H1 (cell line): ENCODE measurements at regions not wholly inside any gene's neighbourhood (a gene's known extent, or its start where the extent isn't known, plus 50 kb on each side); places are given as distances from the start of the nearest gene placed in this dataset.

Source experiments
- CTCF ChIA-PET: fragments of 300-600 bp; sonication (Branson Sonifier 250); formaldehyde crosslinking; loops from one replicate; lab custom pipeline; 2021; ENCODE audit not compliant: partially characterized antibody; lab: Charles Lee
- POLR2A ChIA-PET: fragments of 300-600 bp; sonication (Branson Sonifier 250); formaldehyde crosslinking; loops from one replicate; lab custom pipeline; 2021; ENCODE audit warnings: inconsistent platforms; ENCODE audit not compliant: partially characterized antibody; lab: Charles Lee
- DNase-seq, 2 experiments: peaks; one replicate each; pipeline versions ENCODE4 v3.0.0 to v3.0.0-alpha.2; 2010 to 2022; ENCODE audit warnings: low spot score in 2 of 2, low read depth in 1 of 2, mixed read lengths in 1 of 2
- FAIRE-seq: peaks from 2 replicates; lab custom pipeline; 2011; peaks lifted over from hg19 to GRCh38; lab: Jason Lieb, UNC
- H2AFZ ChIP-seq: 2 replicates; pipeline ENCODE4 v1.8.1; 2012; ENCODE audit warnings: low read length, inconsistent platforms
- H2AK5ac ChIP-seq: 2 replicates; pipeline ENCODE4 v1.6.1; 2013; ENCODE audit warnings: low read depth, low read length
- H2BK120ac ChIP-seq: replicated peaks from 2 replicates; pipeline ENCODE3; 2013; ENCODE audit warnings: low read depth, low read length, inconsistent platforms
- H2BK12ac ChIP-seq: 2 replicates; pipeline ENCODE4 v1.6.1; 2013; ENCODE audit warnings: low read depth, low read length
- H2BK15ac ChIP-seq: 2 replicates; pipeline ENCODE4 v1.6.1; 2013; ENCODE audit warnings: low read length
- H2BK20ac ChIP-seq: 2 replicates; pipeline ENCODE4 v1.6.1; 2013; ENCODE audit warnings: low read length
- H2BK5ac ChIP-seq: 2 replicates; pipeline ENCODE4 v1.6.1; 2013; ENCODE audit warnings: low read depth, low read length
- H3K14ac ChIP-seq: 2 replicates; pipeline ENCODE4 v1.6.1; 2013; ENCODE audit warnings: inconsistent platforms; ENCODE audit not compliant: insufficient read length
- H3K18ac ChIP-seq: 2 replicates; pipeline ENCODE4 v1.6.1; 2013; ENCODE audit warnings: low read length; ENCODE audit errors: extremely low read depth
- H3K23ac ChIP-seq: 2 replicates; pipeline ENCODE4 v1.6.1; 2013; ENCODE audit warnings: inconsistent platforms; ENCODE audit not compliant: insufficient read length
- H3K23me2 ChIP-seq: 2 replicates; pipeline ENCODE4 v1.6.1; 2013; ENCODE audit warnings: low read depth, low read length
- H3K27ac ChIP-seq: 2 replicates; pipeline ENCODE4 v1.6.1; 2011; ENCODE audit warnings: low read depth, low read length, inconsistent platforms
- H3K27me3 ChIP-seq, 4 experiments: replicated peaks in 1 of 4; 1 replicate in 1 of 4; 2 replicates in 3 of 4; pipeline versions ENCODE4 v1.6.1 to v1.8.1; 2011 to 2013; ENCODE audit warnings: low read length in 3 of 4, mild to moderate bottlenecking in 3 of 4, inconsistent platforms in 2 of 4, mixed read lengths in 2 of 4, moderate library complexity in 1 of 4; ENCODE audit not compliant: control insufficient read depth in 3 of 4, insufficient read depth in 3 of 4; ENCODE audit errors: extremely low read depth in 1 of 4
- H3K36me3 ChIP-seq, 4 experiments: 2 replicates each; pipeline versions ENCODE4 v1.6.1 to v1.8.1; 2011 to 2013; ENCODE audit warnings: mild to moderate bottlenecking in 4 of 4, low read length in 3 of 4, moderate library complexity in 2 of 4, control low read depth in 1 of 4, inconsistent platforms in 1 of 4; ENCODE audit not compliant: insufficient read depth in 4 of 4, control insufficient read depth in 2 of 4
- H3K4ac ChIP-seq: replicated peaks from 2 replicates; pipeline ENCODE3; 2013; ENCODE audit warnings: low read length, low read depth, mixed read lengths, inconsistent platforms; ENCODE audit not compliant: insufficient read length
- H3K4me1 ChIP-seq, 4 experiments: replicated peaks in 1 of 4; 1 replicate in 1 of 4; 2 replicates in 3 of 4; pipeline versions ENCODE4 v1.6.1 to v1.8.1; 2011 to 2013; ENCODE audit warnings: low read length in 3 of 4, inconsistent platforms in 2 of 4, mixed read lengths in 1 of 4; ENCODE audit not compliant: insufficient read depth in 4 of 4, control insufficient read depth in 3 of 4
- H3K4me2 ChIP-seq, 2 experiments: 2 replicates each; pipeline versions ENCODE4 v1.6.1 to v1.8.1; 2011 to 2013; ENCODE audit warnings: low read depth in 2 of 2, low read length in 2 of 2, control low read depth in 1 of 2, inconsistent platforms in 1 of 2, mild to moderate bottlenecking in 1 of 2; ENCODE audit not compliant: insufficient read depth in 1 of 2
- H3K4me3 ChIP-seq, 4 experiments: fragments of 200-600, 300-600 bp in 1 of 4; sonication (generic), shearing (Covaris generic), sonication (Bioruptor Twin) in 1 of 4; 2 replicates each; pipeline versions ENCODE4 v1.5.1 to v1.8.1; 2011 to 2016; ENCODE audit warnings: low read length in 4 of 4, low read depth in 3 of 4, control low read depth in 2 of 4, inconsistent platforms in 2 of 4, mild to moderate bottlenecking in 2 of 4, mixed read lengths in 1 of 4, moderate library complexity in 1 of 4; ENCODE audit not compliant: insufficient read depth in 2 of 4; ENCODE audit errors: extremely low read depth in 1 of 4
- H3K56ac ChIP-seq: replicated peaks from 2 replicates; pipeline ENCODE3; 2013; ENCODE audit warnings: low read depth, mild to moderate bottlenecking, mixed read lengths, low read length, inconsistent platforms; ENCODE audit not compliant: insufficient read length
- H3K79me1 ChIP-seq: 2 replicates; pipeline ENCODE4 v1.6.1; 2013; ENCODE audit warnings: low read depth, low read length, control low read depth
- H3K79me2 ChIP-seq, 2 experiments: 2 replicates each; pipeline versions ENCODE4 v1.6.1 to v1.8.1; 2012 to 2013; ENCODE audit warnings: low read length in 2 of 2, mild to moderate bottlenecking in 2 of 2, inconsistent platforms in 1 of 2; ENCODE audit not compliant: insufficient read depth in 2 of 2, control insufficient read depth in 1 of 2
- H3K9ac ChIP-seq, 4 experiments: replicated peaks in 1 of 4; 1 replicate in 1 of 4; 2 replicates in 3 of 4; pipeline versions ENCODE4 v1.6.1 to v1.8.1; 2011 to 2013; ENCODE audit warnings: low read depth in 3 of 4, low read length in 3 of 4, control low read depth in 2 of 4, mild to moderate bottlenecking in 2 of 4, moderate library complexity in 2 of 4, inconsistent platforms in 1 of 4; ENCODE audit errors: extremely low read depth in 1 of 4
- H3K9me3 ChIP-seq, 2 experiments: 2 replicates each; pipeline versions ENCODE4 v1.6.1 to v1.8.1; 2012 to 2013; ENCODE audit warnings: mild to moderate bottlenecking in 2 of 2, moderate library complexity in 2 of 2, control low read depth in 1 of 2, inconsistent platforms in 1 of 2, low read depth in 1 of 2, low read length in 1 of 2, mixed read lengths in 1 of 2; ENCODE audit not compliant: insufficient read depth in 2 of 2
- H4K20me1 ChIP-seq, 2 experiments: replicated peaks in 1 of 2; 2 replicates each; pipeline versions ENCODE3 to v1.8.1; 2011 to 2013; ENCODE audit warnings: inconsistent platforms in 2 of 2, low read length in 2 of 2, mild to moderate bottlenecking in 1 of 2; ENCODE audit not compliant: insufficient read depth in 2 of 2, control insufficient read depth in 1 of 2
- H4K5ac ChIP-seq: 2 replicates; pipeline ENCODE4 v1.6.1; 2013; ENCODE audit warnings: low read length, low read depth, mixed read lengths, inconsistent platforms; ENCODE audit not compliant: insufficient read length
- H4K8ac ChIP-seq: 2 replicates; pipeline ENCODE4 v1.8.0; 2013; ENCODE audit warnings: mild to moderate bottlenecking, moderate library complexity, low read length, inconsistent platforms; ENCODE audit not compliant: insufficient read depth; ENCODE audit errors: extremely low read depth
- H4K91ac ChIP-seq: replicated peaks from 2 replicates; pipeline ENCODE3; 2013; ENCODE audit warnings: low read length, mixed read lengths, inconsistent platforms; ENCODE audit not compliant: insufficient read length
- CBX8 ChIP-seq: fragments of 300-800, 300-1000 bp; sonication (generic); IDR thresholded peaks from 2 replicates; pipeline ENCODE4 v1.7.1; 2016; ENCODE audit warnings: low read depth, low read length, borderline replicate concordance
- CHD1 ChIP-seq: IDR thresholded peaks from 2 replicates; pipeline ENCODE4 v1.6.1; 2012; ENCODE audit warnings: low read depth, low read length, improper control_type of control experiment
- GABPA ChIP-seq: IDR thresholded peaks from 2 replicates; pipeline ENCODE4 v1.6.1; 2011; ENCODE audit warnings: mild to moderate bottlenecking, low read length, moderate library complexity, borderline replicate concordance; ENCODE audit not compliant: insufficient read depth
- HDAC2 ChIP-seq, 2 experiments: fragments of 300-600 bp in 1 of 2; sonication (generic) in 1 of 2; IDR thresholded peaks; 2 replicates each; pipeline ENCODE4 v1.6.1; 2011 to 2012; ENCODE audit warnings: low read depth in 2 of 2, low read length in 2 of 2, mild to moderate bottlenecking in 2 of 2, moderate library complexity in 2 of 2, borderline replicate concordance in 1 of 2, inconsistent platforms in 1 of 2
- JUN ChIP-seq: IDR thresholded peaks from 2 replicates; pipeline ENCODE4 v1.6.1; 2011; ENCODE audit warnings: low read depth, mild to moderate bottlenecking, improper control_type of control experiment, low read length
- KDM1A ChIP-seq: fragments of 200-600, 300-600 bp; sonication (generic); IDR thresholded peaks from 2 replicates; pipeline ENCODE4 v1.7.1; 2016; ENCODE audit warnings: mild to moderate bottlenecking, low read length, borderline replicate concordance
- KDM4A ChIP-seq: IDR thresholded peaks from one replicate; pipeline ENCODE4 v1.7.1; 2012; ENCODE audit warnings: low read depth, mild to moderate bottlenecking, moderate library complexity, low read length, inconsistent platforms; ENCODE audit not compliant: severe bottlenecking
- RXRA ChIP-seq: IDR thresholded peaks from 2 replicates; pipeline ENCODE4 v1.6.1; 2011; ENCODE audit warnings: low read depth, mild to moderate bottlenecking, low read length, moderate library complexity; ENCODE audit not compliant: insufficient read depth
- SIN3A ChIP-seq, 2 experiments: IDR thresholded peaks in 1 of 2; conservative IDR thresholded peaks in 1 of 2; 2 replicates each; pipeline ENCODE4 v1.6.1; 2011 to 2012; ENCODE audit warnings: low read length in 2 of 2, improper control_type of control experiment in 1 of 2, low read depth in 1 of 2, mild to moderate bottlenecking in 1 of 2
- SUZ12 ChIP-seq: fragments of 200-600 bp; sonication (generic); IDR thresholded peaks from 2 replicates; pipeline ENCODE4 v1.6.1; 2012; ENCODE audit warnings: mild to moderate bottlenecking, inconsistent platforms, low read length, moderate library complexity, mixed read lengths
- USF2 ChIP-seq: IDR thresholded peaks from 2 replicates; pipeline ENCODE4 v1.6.1; 2011; ENCODE audit warnings: low read length, improper control_type of control experiment
- WGBS, 2 experiments: shearing (Covaris generic) in 1 of 2; methylation state at CpG; one replicate each; pipeline versions ENCODE4 v1.1.6 to v1.1.7; 2013 to 2015; ENCODE audit warnings: low lambda C conversion rate in 2 of 2, mixed read lengths in 2 of 2, inconsistent platforms in 1 of 2, low coverage in 1 of 2, missing lambda C conversion rate in 1 of 2; ENCODE audit not compliant: insufficient replicate concordance in 2 of 2, insufficient coverage in 1 of 2, insufficient read length in 1 of 2; ENCODE audit errors: extremely low coverage in 1 of 2, missing lambda C conversion rate in 1 of 2; 5-methylcytosine and 5-hydroxymethylcytosine counted together
- TF ChIP-seq, protein P1 (sequence below): IDR thresholded peaks from 2 replicates; pipeline ENCODE4 v1.6.1; 2012; ENCODE audit warnings: inconsistent platforms

DNA sequence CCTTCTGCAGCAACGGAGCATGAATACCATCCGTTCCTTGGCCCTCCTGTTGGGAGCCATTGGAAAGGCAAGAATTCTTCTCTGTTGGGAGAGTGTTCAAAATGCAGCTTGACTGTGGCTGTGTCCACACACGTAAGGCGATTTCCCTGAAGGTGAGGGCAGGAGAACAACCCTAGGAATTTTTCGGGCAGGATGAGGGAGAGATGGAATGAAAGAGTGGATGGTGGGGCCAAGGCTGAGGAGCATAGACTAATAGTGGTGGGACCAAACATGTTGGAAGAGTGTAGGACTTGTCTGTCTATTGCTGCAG, 924.9 kb downstream of the TBC1D22A start:
- no peak overlapping the region for H3K9ac ChIP-seq
- no peaks in the 10 kb centered on the region for H3K23me2 ChIP-seq
- no peaks in the 10 kb centered on the region for H3K79me2 ChIP-seq
- H2BK5ac ChIP-seq: no peak overlapping the region
- no peak for DNase-seq
- H3K27ac ChIP-seq: no peak overlapping the region
- H3K14ac ChIP-seq: no peak overlapping the region
- no peaks in the 10 kb centered on the region for H3K79me1 ChIP-seq
- no peaks in the 10 kb centered on the region for H3K4me1 ChIP-seq
- no peak overlapping the region for H3K56ac ChIP-seq
- 84% methylated on average over 5 of the region's 5 CpGs; no CpG with 5 or more reads in 1 of the 2 experiments for WGBS, 2 experiments
- H2AFZ ChIP-seq: no peak overlapping the region
- ChIA-PET POLR2A (no interaction called here), CTCF (interaction anchor here (1.3 kb wide), 1 partner anchor 9 kb away, joined by 4 read pairs; no protein-coding TSS in a partner anchor)
- no peak overlapping the region for H3K4ac ChIP-seq
- no peak overlapping the region for H2BK12ac ChIP-seq
- no peak overlapping the region for H3K18ac ChIP-seq
- H3K36me3 ChIP-seq: no peaks in the 10 kb centered on the region
- H3K9me3 ChIP-seq: peaks cover 6 to 7% of the 10 kb centered on the region in 2 experiments; a peak in 3 of 4 replicates
- H2AK5ac ChIP-seq: no peak overlapping the region
- no peak overlapping the region for H2BK120ac ChIP-seq
- no peak overlapping the region for H4K5ac ChIP-seq
- no peak overlapping the region for H3K23ac ChIP-seq
- H4K8ac ChIP-seq: no peak overlapping the region
- no peaks in the 10 kb centered on the region for H3K27me3 ChIP-seq
- no peak for TF ChIP-seq CHD1
- no peak for TF ChIP-seq CBX8
- no peak for TF ChIP-seq RXRA
- no peak for TF ChIP-seq USF2
- TF ChIP-seq SUZ12: no peak
- TF ChIP-seq HDAC2 (IDR thresholded peaks at IDR 0.05; ENCODE audit: borderline replicate concordance in 1 of 2, low read depth in 2 of 2, low read length in 2 of 2): no peak
- no peak for TF ChIP-seq KDM1A
- TF ChIP-seq GABPA: no peak
- TF ChIP-seq JUN: no peak
- no peak for TF ChIP-seq KDM4A
- TF ChIP-seq SIN3A (conservative IDR thresholded peaks at IDR 0.05 in 1 of 2, IDR thresholded peaks at IDR 0.05 in 1 of 2; ENCODE audit: low read depth in 1 of 2, low read length in 2 of 2): no peak
- TF ChIP-seq, protein P1, sequence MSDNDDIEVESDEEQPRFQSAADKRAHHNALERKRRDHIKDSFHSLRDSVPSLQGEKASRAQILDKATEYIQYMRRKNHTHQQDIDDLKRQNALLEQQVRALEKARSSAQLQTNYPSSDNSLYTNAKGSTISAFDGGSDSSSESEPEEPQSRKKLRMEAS: no peak
- TF ChIP-seq, all 59 proteins: peak for 0
- no peak overlapping the region for H2BK20ac ChIP-seq
- no peak for FAIRE-seq
- no peak overlapping the region for H2BK15ac ChIP-seq
- H4K20me1 ChIP-seq: no peaks in the 10 kb centered on the region
- H3K4me3 ChIP-seq: no peak overlapping the region
- no peak overlapping the region for H3K4me2 ChIP-seq
- H4K91ac ChIP-seq: no peak overlapping the region
